ENCODE measurements at regions not wholly inside any gene's neighbourhood (a gene's known extent, or its start where the extent isn't known, plus 50 kb on each side); places are given as distances from the start of the nearest gene placed in this dataset.
A peak's percentile ranks its signal among the peaks of the same experiment; 100 is the strongest.
"Not testable (repeated sequence)": the region's sequence is repeated elsewhere in the genome, so short reads cannot be mapped to it uniquely, and the experiment has no call there.

DNA sequence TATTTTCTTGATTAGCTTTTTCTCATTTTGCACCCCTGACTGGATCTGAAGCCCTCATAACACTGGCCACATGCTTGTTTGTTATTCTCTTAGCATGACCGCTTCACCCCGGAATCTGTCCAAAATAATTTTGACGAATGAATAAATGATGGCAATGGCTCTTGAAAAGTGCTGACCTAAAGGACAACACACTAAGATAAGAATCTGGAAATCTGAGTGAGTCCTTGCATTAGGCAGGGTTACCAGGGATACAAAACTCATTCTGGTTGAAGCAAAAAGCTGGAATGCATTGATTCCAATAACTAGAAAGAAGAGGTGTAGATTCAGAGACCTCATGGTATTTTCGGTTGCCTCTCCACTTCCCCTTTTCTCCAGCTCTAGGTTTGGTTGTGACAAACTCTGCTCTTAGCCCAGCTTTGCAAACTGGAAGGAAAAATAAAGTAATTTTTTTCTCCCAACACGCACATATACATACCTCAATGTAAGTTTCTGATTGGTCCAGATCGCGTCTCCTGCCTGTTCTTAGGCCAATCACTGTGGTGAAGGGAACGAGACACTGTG is 157.4 kb downstream of the SKIDA1 start:
- Histone ChIP-seq H3K4me1 (ENCODE audit: control insufficient read depth, insufficient read depth, low read length) (peaks cover 21% of the 10 kb centered on the region), H3K9me3 (replicated peaks; ENCODE audit: control insufficient read depth, low read depth, low read length) (no peaks in the 10 kb centered on the region), H3K4me3 (ENCODE audit: low read length) (no peak overlapping the region)

DNA sequence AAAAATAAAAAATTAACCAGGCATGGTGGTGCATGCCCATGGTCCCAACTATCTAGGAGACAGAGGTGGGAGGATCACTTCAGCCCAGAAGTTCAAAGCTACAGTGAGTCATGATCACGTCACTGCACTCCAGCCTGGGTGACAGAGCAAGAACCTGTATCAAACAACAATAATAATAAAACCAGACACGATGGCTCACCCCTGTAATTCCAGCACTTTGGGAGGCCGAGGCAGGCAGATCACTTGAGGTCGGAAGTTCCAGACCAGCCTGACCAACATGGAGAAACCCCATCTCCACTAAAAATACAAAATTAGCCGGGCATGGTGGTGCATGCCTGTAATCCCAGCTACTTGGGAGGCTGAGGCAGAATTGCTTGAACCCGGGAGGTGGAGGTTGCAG is 159.4 kb downstream of the SKIDA1 start:
- not testable (repeated sequence) for H3K9me3 ChIP-seq (replicated peaks; ENCODE audit: control insufficient read depth, low read depth, low read length); DNase-seq; H3K4me3 ChIP-seq (ENCODE audit: low read length); H3K27ac ChIP-seq (ENCODE audit: low read length); H3K36me3 ChIP-seq (ENCODE audit: control insufficient read depth, insufficient read depth, low read length); H3K27me3 ChIP-seq (ENCODE audit: control insufficient read depth, insufficient read depth, low read length)
- peaks cover 19% of the 10 kb centered on the region for H3K4me1 ChIP-seq (ENCODE audit: control insufficient read depth, insufficient read depth, low read length)
- WGBS (ENCODE audit: insufficient coverage): no CpG with 5 or more reads among the region's 6 CpGs

More for the DNA sequence above, 157.4 kb downstream of the SKIDA1 start:
- WGBS (ENCODE audit: insufficient coverage): 100% methylated on average over 4 of the region's 8 CpGs
- Histone ChIP-seq H3K36me3 (ENCODE audit: control insufficient read depth, insufficient read depth, low read length) (no peaks in the 10 kb centered on the region), H3K27me3 (ENCODE audit: control insufficient read depth, insufficient read depth, low read length) (no peaks in the 10 kb centered on the region), H3K27ac (ENCODE audit: low read length) (no peak overlapping the region)
- DNase-seq: no peak

DNA sequence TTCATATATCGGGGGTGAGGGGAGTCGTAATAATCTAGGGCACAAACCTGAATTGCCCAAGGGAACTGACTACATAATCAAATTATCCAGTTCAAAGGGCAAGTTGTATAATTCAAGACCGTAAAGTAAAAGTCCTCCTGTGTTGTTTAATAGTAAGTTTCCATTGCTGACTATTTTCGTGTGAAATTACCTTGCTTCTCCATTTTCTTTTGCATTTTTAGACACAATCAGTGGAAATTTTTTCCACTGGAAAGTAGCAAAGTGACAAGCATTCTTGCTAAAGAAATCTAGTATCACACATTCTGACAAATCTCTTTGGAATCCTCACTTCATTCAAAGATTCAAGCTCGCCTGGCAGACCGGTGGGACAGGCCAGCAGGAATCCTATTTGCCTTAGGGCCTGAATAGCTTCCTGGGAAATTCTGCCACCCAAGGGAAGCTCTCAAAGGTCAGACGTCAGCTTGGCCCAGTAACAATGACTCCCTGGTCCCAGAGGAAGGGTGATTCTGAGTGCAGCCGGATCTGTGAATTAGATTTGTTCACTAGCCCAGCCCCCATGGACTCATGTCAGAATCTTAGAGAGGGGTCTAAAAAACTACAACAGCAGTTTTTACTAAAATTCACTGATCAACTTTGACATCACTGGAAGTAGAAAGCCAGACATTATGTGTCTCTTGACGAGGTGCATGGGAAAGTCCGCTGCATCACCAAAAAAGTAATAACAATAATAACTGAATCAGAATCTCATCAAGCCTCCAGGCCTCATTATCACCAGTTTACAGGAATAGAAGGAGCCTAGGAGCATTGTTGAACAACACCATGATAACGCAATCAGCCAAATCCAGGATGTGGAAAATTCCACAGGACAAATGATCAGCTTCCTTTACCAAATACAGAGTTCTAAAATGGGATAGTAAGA is 161.0 kb downstream of the SKIDA1 start:
- Histone ChIP-seq H3K4me3 (ENCODE audit: low read length) (no peak overlapping the region), H3K36me3 (ENCODE audit: control insufficient read depth, insufficient read depth, low read length) (no peaks in the 10 kb centered on the region), H3K27me3 (ENCODE audit: control insufficient read depth, insufficient read depth, low read length) (no peaks in the 10 kb centered on the region)

DNA sequence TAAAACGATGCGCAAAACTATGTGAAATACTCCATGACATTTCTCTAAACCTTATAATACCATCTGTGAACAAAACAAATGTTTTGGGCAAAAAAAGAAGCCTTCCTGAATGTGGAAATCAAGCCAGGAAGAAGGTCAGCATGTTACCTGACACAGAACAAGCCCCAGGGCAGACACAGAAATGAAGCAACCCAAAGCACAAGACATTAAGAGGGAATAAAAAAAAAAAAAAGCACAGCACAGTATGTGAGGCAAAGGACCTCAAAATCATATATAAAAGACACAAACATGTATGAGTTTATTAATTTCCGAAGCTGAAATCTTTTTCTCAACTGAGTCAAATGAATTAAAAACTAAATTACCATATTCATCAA is 161.8 kb downstream of the SKIDA1 start:
- no peak overlapping the region for H3K4me3 ChIP-seq (ENCODE audit: low read length)
- no peak for DNase-seq
- peak overlapping the region; percentile 90 for H3K27ac ChIP-seq (ENCODE audit: low read length)
- no CpG with 5 or more reads among the region's 3 CpGs for WGBS (ENCODE audit: insufficient coverage)
- peaks cover 16% of the 10 kb centered on the region for H3K4me1 ChIP-seq (ENCODE audit: control insufficient read depth, insufficient read depth, low read length)
- no peaks in the 10 kb centered on the region for H3K27me3 ChIP-seq (ENCODE audit: control insufficient read depth, insufficient read depth, low read length)
- no peaks in the 10 kb centered on the region for H3K9me3 ChIP-seq (replicated peaks; ENCODE audit: control insufficient read depth, low read depth, low read length)
- no peaks in the 10 kb centered on the region for H3K36me3 ChIP-seq (ENCODE audit: control insufficient read depth, insufficient read depth, low read length)

More for the DNA sequence above, 161.0 kb downstream of the SKIDA1 start:
- peak; percentile 74 for DNase-seq
- 13% methylated on average over 1 of the region's 11 CpGs for WGBS (ENCODE audit: insufficient coverage)
- Histone ChIP-seq H3K9me3 (replicated peaks; ENCODE audit: control insufficient read depth, low read depth, low read length) (no peaks in the 10 kb centered on the region), H3K4me1 (ENCODE audit: control insufficient read depth, insufficient read depth, low read length) (peaks cover 16% of the 10 kb centered on the region), H3K27ac (ENCODE audit: low read length) (peak overlapping the region; percentile 90)

DNA sequence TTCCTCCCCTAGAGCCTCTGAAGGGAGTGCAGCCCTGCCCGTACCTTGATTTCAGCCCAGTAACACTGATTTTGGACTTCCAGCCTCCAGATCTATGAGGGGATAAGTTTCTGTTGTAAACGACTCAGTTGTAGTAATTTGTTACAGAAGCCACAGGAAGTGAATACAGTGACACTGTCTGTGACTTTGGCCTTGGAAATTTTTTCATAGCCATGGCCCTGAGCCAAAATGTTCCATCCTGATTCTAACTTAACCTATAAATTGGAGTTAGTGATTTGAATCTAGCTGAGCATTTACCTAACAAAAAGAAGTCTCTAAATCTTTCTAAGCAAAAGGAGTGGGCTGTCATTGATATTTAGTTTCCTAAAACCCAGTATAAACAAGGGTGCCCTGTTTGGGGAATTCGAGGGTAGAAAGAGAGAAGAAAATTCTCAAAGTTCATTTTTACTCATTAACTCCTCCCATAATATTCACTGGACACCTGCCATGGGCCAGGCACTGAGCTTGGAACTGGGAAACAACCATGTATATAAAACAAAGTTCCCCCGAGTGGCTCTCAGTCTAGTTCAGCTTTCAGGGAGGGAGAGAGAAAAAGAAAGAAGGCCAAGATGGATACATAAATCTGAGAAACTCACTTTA is 162.3 kb downstream of the SKIDA1 start:
- Histone ChIP-seq H3K27ac (ENCODE audit: low read length) (peak overlapping the region; percentile 90), H3K9me3 (replicated peaks; ENCODE audit: control insufficient read depth, low read depth, low read length) (no peaks in the 10 kb centered on the region), H3K27me3 (ENCODE audit: control insufficient read depth, insufficient read depth, low read length) (no peaks in the 10 kb centered on the region), H3K36me3 (ENCODE audit: control insufficient read depth, insufficient read depth, low read length) (no peaks in the 10 kb centered on the region), H3K4me3 (ENCODE audit: low read length) (no peak overlapping the region), H3K4me1 (ENCODE audit: control insufficient read depth, insufficient read depth, low read length) (peaks cover 16% of the 10 kb centered on the region)
- DNase-seq: peak; percentile 64
- WGBS (ENCODE audit: insufficient coverage): no CpG with 5 or more reads among the region's 4 CpGs

DNA sequence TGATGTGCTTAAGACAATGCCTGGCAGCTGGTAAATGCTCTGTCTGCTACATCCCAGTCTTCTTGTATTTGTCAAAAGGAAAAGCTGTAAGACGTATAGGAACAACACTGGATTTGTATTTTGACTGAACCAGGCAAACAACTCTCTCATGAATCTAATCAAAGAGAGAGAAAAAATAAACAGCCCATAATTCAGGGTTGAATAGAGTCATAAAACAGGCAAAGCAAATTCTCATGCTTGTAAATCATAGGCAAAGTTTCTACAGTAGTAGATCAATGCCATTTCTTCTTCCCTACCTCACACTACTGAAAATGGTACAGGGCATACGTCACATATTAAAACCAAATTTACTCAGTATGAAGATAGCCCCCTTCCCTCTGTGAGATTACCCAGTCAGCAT is 166.3 kb downstream of the SKIDA1 start:
- Histone ChIP-seq H3K27ac (ENCODE audit: low read length) (no peak overlapping the region), H3K4me1 (ENCODE audit: control insufficient read depth, insufficient read depth, low read length) (peaks cover 5% of the 10 kb centered on the region), H3K27me3 (ENCODE audit: control insufficient read depth, insufficient read depth, low read length) (no peaks in the 10 kb centered on the region), H3K9me3 (replicated peaks; ENCODE audit: control insufficient read depth, low read depth, low read length) (no peaks in the 10 kb centered on the region), H3K4me3 (ENCODE audit: low read length) (no peak overlapping the region), H3K36me3 (ENCODE audit: control insufficient read depth, insufficient read depth, low read length) (no peaks in the 10 kb centered on the region)
- WGBS (ENCODE audit: insufficient coverage): 100% methylated on average over 1 of the region's 2 CpGs
- DNase-seq: no peak

DNA sequence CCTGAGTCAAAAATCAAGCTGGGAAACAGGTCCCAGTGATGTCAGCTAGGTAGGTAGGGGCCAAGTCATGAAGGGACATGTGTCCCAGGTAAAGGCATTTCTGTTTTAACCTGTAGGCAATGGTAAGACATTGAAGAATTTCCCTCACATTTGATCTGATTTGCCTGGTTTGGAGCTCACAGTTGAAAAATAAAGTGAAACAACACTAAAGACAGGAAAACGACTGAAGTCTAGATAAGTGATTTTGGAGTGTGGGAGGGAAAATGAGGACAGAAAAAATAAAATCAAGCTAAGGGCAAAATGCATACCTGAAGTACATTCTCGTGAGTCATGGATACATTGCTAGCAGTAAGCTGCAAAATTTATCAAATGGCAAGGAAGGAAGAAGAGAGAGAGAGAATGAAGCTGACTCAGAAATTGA is 169.9 kb downstream of the SKIDA1 start:
- H3K4me1 ChIP-seq (ENCODE audit: control insufficient read depth, insufficient read depth, low read length): no peaks in the 10 kb centered on the region
- H3K4me3 ChIP-seq (ENCODE audit: low read length): no peak overlapping the region
- no peak for DNase-seq
- no peak overlapping the region for H3K27ac ChIP-seq (ENCODE audit: low read length)
- no peaks in the 10 kb centered on the region for H3K27me3 ChIP-seq (ENCODE audit: control insufficient read depth, insufficient read depth, low read length)
- H3K36me3 ChIP-seq (ENCODE audit: control insufficient read depth, insufficient read depth, low read length): no peaks in the 10 kb centered on the region
- no peaks in the 10 kb centered on the region for H3K9me3 ChIP-seq (replicated peaks; ENCODE audit: control insufficient read depth, low read depth, low read length)
- WGBS (ENCODE audit: insufficient coverage): 67% methylated on average over 2 of the region's 2 CpGs

DNA sequence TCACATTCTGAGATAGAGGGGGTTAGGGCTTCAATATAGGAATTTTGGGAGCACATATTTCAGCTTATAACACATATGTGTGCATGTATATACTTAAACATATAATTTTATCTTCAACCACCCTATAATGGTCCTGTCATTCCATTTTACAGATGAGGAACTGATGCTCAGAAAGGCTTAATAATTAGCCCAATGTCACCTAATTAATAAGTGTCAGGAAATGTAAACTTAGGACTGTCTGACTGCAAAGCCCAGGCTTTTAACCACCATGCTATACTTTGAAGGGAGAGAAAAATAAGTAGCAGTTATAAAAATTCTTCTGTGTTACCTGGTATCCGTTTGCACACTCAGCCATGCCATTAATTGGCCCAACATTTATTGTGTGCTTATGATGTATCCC is 172.6 kb downstream of the SKIDA1 start:
- no peaks in the 10 kb centered on the region for H3K9me3 ChIP-seq (replicated peaks; ENCODE audit: control insufficient read depth, low read depth, low read length)
- WGBS (ENCODE audit: insufficient coverage): no CpG with 5 or more reads among the region's 1 CpG
- peaks cover 15% of the 10 kb centered on the region for H3K4me1 ChIP-seq (ENCODE audit: control insufficient read depth, insufficient read depth, low read length)
- DNase-seq: no peak
- H3K27ac ChIP-seq (ENCODE audit: low read length): no peak overlapping the region
- H3K36me3 ChIP-seq (ENCODE audit: control insufficient read depth, insufficient read depth, low read length): no peaks in the 10 kb centered on the region
- no peak overlapping the region for H3K4me3 ChIP-seq (ENCODE audit: low read length)
- no peaks in the 10 kb centered on the region for H3K27me3 ChIP-seq (ENCODE audit: control insufficient read depth, insufficient read depth, low read length)

DNA sequence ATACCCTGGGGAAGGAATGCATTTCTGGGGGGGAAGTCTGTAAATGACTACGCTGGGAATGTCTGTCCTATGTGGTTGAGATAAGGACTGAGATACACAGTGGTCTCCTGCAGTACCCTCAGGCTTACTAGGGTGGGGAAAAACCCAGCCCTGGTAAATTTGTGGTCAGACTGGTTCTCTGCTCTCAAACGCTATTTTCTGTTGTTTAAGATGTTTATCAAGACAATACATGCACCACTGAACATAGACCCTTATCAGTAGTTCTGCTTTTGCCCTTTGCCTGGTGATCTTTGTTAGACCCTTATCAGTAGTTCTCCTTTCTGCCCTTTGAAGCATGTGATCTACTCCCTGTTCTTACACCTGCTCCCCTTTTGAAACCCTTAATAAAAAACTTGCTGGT is 173.9 kb downstream of the SKIDA1 start:
- DNase-seq; H3K9me3 ChIP-seq (replicated peaks; ENCODE audit: control insufficient read depth, low read depth, low read length); H3K27me3 ChIP-seq (ENCODE audit: control insufficient read depth, insufficient read depth, low read length); H3K27ac ChIP-seq (ENCODE audit: low read length); H3K4me3 ChIP-seq (ENCODE audit: low read length); H3K36me3 ChIP-seq (ENCODE audit: control insufficient read depth, insufficient read depth, low read length): not testable (repeated sequence)
- peaks cover 15% of the 10 kb centered on the region for H3K4me1 ChIP-seq (ENCODE audit: control insufficient read depth, insufficient read depth, low read length)
- WGBS (ENCODE audit: insufficient coverage): 100% methylated on average over 1 of the region's 2 CpGs

DNA sequence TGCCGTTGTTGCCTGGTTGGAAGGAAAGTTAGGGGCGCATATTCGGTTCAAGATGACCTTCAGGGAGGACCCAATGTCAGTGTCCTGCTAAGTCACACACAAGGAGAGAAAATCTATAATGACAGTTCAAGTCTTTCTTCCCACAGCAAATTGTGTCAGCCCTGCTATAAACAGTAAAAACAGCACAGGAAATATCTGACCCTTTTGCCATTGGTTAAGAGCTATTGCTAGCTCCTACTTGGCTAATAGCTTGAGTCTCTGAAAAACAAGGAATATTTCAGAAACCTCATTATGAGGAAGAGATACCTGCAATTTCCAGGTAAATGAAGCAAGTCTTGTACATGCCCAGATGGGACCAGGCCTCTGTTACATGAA is 175.6 kb downstream of the SKIDA1 start:
- Histone ChIP-seq H3K27ac (ENCODE audit: low read length) (no peak overlapping the region), H3K4me3 (ENCODE audit: low read length) (no peak overlapping the region), H3K4me1 (ENCODE audit: control insufficient read depth, insufficient read depth, low read length) (peaks cover 15% of the 10 kb centered on the region), H3K36me3 (ENCODE audit: control insufficient read depth, insufficient read depth, low read length) (no peaks in the 10 kb centered on the region), H3K9me3 (replicated peaks; ENCODE audit: control insufficient read depth, low read depth, low read length) (no peaks in the 10 kb centered on the region), H3K27me3 (ENCODE audit: control insufficient read depth, insufficient read depth, low read length) (no peaks in the 10 kb centered on the region)
- WGBS (ENCODE audit: insufficient coverage): no CpG with 5 or more reads among the region's 3 CpGs
- DNase-seq: no peak
